ENCODE measurements at regions not wholly inside any gene's neighbourhood (a gene's known extent, or its start where the extent isn't known, plus 50 kb on each side); places are given as distances from the start of the nearest gene placed in this dataset.
"Not testable (repeated sequence)": the region's sequence is repeated elsewhere in the genome, so short reads cannot be mapped to it uniquely, and the experiment has no call there.

DNA sequence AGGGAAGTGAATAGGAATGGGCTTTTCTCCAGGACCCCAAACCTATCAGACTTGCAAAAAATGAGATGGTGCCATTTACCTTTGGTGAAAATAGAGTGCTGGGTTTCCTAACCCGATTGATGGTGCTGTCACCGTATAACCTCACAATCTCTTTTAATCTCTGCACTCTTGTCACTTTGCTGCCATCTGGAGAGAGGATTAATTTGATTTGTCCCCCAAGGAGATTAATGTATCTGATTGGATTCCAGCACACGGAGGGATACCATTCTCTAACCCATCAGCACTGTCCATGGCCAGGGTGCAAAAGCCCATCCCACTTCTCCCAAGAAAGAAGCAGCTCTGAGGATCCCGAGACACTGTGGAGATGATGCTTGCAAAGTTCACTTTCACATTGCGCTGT lies 86.3 kb upstream of the NFE2L3 start:
- DNase-seq, result no peak

DNA sequence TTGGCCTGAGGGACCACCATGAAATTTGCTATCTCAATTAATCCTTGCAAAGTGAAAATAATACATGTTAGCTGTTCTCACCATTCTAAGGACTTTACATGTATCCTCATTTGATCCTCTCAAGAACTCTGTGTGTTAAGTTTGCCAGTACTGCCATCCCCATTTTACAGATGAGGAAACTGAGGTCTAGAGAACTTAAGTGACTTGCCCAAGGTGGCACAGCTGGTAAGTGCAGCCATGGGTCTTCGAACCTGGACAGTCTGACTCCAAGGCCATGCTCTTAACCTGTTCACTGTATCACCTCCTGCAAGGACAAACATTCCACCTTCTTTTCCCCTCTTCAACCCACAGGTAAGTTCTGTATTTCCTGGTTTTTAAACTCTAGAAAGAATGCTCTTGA lies 85.3 kb upstream of the NFE2L3 start:
- DNase-seq, result no peak

DNA sequence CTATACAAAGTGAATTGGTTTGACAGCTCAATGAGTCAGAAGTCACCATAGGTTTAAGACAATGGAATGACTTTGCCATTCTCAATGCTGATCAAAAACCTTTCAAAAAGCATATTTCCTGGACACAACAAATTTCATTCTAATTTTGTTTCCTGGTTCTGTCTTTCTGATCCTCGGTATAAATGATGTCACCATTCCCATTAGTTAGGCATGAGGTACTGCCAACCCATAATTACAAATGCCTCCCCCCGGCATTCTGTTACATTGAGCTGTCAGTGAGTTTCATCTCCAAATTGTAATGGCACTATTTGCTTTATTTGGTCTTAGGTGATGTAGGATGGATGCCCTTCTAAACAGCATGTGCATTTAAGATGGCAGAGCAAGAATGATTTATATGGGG lies 81.7 kb upstream of the NFE2L3 start:
- DNase-seq, result no peak

DNA sequence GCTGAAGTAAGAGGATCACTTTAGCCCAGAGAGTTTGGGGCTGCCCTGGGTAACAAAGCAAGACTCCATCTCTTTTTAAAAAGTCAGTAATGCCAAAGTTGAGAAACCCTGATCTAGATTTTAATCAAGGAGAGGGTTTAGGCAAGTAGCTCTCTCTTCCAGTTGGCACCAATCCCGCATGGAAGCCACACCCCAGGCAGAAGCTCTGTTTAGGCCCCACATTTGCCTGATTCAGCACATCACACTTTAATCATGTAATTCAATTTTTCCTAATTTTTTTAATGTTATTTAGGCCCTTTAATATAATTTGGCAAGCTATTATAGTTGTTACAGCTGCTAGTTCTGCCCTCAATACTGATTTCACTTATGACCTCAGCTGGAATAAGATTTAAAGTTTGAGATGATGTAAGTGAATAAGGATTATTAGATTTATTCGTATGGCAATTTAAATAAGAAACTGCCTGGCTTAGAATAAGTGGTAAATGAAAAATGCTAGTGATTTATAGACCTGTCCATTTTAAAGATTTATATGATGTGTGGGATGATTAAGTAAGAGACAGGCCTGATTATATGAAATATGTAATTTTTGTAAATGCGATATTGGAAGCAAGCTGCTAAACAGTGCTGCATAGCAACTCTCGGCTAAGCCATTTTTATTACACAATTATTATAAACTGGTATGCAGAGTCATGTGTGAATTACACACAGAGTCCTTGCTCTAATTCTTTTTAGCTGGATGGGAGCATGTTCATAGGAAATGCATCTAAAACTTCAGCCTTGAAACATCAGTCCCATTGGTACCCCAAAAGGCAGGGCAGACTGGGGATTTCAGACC lies 80.2 kb upstream of the NFE2L3 start:
- DNase-seq, result no peak

DNA sequence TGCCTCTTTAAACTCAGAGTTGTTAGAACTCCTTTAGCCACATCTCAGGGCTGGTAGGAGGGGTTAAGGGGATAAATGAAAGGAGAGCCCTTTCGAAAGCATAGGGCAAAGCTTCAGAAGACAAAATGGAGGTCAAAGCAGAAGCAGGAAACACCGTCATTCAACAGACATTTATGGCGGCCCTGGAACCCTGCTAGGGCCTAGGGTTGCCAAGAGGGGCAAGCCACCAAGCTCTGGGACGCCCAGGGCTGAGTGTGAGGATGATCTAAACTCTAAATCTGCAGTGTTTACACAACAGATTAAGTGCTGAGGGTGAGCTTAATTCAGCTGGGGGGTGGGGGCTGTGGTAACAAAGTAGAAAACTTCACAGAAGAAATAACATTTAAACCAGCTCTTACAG lies 79.0 kb upstream of the NFE2L3 start:
- DNase-seq, result no peak

DNA sequence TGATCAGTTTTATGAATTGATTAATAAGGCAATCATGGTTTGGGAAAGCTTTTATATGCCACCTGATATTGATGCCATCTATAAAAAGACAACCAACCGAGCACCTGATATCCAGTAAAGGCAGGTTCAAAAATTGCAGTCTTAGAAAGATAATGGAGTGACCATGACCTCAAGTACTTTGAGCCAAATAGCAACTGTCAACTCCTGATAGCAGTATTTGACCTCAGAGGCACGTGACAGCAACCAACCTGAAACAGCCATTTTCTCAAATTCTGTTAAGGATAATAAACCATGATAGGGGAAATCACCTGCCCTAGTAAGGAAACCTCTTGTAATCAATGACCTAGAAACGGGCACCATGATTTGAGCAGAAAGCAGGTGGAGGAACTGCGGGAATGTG lies 77.1 kb upstream of the NFE2L3 start:
- no peak for DNase-seq

DNA sequence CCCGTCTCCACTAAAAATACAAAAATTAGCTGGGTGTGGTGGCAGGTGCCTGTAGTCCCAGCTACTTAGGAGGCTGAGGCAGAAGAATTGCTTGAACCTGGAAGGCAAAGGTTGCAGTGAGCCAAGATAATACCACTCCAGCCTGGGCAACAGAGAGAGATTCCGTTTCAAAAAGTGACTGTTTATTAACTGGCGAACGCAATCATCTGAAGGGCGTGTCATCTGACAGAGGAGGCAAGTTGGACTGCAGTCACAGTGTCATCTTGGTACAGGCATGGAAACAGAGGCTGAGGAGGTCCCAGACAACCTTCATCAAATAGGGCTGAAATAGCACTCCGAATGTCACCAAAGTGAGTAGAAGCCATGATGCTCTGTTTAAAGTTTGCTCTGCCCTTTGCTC lies 75.3 kb upstream of the NFE2L3 start:
- DNase-seq, result no peak

DNA sequence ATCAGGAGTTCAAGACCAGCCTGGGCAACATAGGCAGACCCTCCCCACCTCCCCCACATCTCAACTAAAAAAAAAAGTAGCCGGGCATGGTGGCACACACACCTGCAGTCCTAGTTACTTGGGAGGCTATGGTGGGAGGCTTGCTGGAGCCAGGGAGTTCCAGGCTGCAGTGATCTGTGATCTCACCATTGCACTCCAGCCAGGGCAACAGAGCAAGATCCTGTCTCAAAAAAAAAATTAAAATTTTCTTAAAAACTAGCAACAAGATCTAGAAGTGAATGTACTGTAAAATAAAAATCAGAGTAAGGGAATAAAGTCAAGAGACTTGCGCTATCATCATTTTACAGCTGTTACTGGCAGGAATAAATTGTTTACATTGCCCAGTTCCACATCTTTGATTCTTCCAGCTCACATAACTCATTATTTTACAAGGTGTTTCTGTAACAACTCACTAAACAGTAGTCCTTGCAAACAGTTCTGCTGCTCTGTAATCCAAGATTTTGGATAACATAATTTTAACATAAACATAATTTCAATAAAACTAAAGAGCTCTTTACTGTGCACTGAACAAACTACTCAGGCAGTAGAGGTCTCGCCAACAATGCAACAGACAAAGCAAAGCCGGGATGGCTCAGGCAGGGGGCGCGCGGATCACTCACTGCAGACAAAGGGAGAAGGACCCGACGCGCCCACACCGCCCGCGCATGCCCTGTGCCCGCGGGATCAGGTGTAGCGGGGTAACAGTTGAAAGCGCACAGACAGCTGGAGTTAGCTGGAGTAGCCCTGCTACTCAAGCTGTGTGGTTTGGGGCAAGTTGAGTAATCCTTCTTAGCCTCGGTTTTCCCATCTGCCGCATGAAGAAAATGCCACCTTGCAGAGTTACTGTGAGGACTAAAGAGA lies 73.3 kb upstream of the NFE2L3 start:
- DNase-seq, result peak; percentile 89

DNA sequence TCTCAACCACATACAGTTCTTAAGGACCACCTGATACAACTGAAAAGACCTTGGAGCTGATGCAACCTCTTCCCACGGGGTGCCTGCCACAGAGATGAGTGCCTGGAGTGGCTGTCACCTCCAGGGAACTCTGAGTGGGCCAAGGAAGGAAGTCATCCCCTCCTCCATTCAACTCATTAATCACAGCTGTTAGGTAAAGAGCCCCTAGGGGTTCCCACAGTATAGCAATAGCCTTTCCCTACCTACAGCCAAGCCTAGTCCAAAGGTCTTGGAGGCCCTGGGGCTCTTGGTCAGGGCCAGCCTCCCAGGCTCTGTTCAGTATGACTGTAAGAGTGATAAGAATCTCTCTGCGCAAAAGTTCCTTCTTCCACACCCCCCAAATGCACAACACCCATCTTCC lies 70.4 kb upstream of the NFE2L3 start:
- no peak for DNase-seq

DNA sequence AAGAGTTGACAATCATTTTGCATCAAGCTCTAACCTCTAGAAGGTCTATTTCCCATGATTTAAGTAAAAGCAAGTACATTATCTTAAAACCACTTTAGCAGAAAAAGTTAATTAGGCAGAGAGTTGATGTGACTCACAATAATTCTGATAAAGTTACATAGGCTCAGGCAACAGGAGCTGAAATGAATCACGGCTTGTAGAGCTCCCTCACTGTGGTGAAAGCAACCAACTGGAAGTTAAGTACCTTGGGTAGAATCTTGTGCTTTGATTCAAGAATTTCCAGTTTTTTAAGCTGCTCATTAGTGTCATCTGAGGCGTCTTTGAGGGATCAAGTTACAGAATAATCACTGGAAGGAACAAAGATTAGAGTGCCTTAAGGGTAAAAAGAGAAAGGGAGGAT lies 68.9 kb upstream of the NFE2L3 start:
- no peak for DNase-seq

DNA sequence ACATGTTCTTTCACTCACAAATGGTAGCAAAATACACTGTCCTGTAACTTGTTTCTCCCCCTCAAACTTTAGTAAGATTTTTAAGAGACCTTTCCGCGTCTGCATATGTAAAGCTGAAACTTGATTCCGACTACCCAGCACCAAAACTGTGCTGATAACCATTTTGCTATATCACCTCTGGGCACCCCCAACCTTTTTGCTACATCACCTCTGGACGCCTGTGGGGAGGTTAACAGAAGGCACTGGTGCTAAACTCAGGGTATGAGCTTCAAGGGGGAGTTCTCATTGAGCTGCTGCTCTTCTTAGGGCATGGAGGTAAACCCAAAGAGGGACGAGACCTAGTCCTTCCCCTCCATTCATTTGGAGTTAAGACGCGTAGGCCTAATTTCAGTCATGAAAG lies 67.6 kb upstream of the NFE2L3 start:
- DNase-seq, result no peak

DNA sequence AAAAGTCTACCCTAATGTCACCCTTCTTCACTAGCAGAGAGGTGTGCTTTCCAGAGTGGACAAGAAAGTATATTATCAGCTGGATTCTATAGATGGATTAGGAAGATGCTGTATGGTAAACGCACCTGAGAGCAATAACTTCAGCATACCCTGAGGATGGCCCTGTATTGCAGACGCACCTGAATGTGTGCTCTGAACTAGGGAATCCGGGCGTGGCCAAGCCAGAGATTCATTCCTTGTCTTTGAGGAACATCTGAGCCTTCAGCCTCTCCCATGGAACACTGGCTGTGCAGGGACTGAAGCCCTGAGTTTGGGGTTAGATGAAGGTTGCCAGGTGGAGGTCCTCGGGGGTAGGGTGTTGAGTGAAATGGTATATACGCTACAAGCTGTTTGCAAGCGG lies 66.2 kb upstream of the NFE2L3 start:
- DNase-seq, result no peak

DNA sequence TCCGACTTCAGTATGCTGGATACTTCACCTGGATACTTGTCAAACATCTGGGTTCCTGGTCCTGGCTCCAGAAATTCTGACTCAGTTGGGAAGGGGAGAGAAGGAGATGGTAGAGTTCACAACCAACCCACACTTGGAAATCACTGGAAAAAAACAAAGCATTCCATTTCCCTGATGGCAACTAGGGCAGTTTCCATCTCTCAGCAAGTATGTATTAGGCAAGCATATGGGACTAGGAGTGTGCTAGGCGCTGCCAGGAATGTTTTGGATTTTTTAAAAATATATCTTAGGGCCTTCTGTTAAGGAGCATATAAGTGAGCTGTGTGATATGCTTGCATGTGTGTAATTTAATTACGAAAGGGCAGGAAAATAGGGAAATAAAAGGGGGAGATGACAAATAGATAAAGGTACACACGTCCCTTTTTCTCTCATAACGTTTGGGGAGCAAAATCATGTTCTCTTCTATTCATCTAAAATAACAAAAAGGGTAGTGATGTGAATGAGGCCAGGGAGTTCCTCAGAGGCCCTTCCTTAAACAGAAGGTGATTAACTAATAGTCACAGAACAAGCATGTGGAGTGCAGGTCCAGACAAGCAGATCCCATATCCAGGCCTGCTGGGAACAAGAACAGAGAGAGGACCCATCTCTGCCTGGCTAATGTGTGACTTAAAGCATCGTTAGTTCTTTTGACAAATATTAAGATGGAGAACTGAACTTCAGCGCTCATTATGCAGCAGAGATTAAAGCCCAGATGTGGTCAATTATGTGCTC lies 64.5 kb upstream of the NFE2L3 start:
- no peak for DNase-seq

DNA sequence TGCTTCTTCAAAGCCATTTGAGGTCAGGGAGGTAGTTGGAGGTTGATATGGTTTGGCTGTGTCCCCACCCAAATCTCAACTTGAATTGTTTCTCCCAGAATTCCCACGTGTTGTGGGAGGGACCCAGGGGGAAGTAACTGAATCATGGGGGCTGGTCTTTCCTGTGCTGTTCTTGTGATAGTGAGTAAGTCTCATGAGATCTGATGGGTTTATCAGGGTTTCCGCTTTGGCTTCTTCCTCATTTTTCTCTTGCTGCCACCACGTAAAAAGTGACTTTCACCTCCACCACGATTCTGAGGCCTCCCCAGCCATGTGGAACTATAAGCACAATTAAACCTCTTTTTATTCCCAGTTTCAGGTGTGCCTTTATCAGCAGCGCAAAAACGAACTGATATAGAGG lies 62.5 kb upstream of the NFE2L3 start:
- not testable (repeated sequence) for DNase-seq

DNA sequence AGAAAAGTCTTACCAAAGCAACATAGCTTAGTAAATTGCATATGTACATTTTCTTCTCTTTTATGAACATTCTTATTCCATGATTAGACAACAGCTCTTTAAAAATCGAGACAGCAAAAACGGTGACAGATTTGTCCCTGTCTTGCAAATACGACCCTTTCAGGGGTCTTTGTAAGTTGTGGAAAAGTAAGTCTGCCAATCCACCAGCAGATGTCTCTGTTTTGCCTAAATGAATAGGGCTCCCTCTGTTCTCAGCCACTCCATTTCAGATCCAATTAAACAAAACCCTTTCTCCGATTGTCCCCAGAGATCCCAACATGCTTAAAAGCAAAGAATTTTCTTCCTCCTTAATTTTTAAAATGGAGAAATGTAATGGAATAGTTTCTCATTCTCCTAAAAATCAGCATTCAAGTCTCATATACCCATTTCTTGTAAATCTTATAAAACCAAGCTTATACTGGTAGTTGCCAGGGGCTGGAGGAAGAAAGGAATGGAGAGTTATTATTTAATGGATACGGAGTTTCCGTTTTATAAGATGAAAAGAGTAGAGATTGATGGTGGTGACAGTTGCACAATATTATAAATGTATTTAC lies 61.0 kb upstream of the NFE2L3 start:
- DNase-seq, result peak; percentile 45

DNA sequence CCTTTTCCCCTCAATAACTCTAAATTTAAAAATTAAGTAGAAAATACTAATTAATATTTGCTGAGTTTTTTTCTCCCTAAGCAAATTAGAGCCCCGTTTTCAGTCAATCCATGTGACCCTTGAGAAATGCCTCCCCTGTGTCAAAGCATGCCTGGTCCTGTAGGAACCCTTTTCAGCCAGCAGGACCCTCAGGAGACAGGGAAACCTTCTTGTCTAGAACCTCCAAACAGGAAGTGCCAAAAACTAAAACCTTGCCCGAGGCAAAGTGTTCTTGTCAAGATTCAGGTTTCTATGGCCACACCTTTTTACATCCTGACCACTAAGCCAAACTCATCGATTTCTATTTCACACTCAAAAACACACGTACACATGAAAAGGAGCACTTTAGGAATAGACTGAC lies 60.1 kb upstream of the NFE2L3 start:
- no peak for DNase-seq

DNA sequence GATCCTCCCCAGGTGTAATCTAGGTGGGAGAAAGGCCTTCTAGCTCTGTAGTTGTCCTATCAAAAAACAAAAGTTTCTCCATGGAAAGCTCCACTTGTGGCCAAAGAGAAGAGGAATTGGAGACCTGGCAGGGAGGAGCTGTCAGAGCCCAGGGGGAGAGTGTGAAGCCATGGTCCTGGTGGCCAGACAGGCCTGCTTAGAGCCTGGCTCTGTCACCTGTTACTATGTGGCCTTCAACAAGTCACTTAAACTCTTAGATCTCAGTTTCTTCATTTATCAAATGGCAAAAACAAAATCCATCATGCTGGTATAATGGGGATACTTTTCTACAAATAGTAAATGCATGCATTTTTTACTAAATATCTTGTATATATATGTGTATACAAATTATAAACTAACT lies 59.0 kb upstream of the NFE2L3 start:
- DNase-seq, result no peak

DNA sequence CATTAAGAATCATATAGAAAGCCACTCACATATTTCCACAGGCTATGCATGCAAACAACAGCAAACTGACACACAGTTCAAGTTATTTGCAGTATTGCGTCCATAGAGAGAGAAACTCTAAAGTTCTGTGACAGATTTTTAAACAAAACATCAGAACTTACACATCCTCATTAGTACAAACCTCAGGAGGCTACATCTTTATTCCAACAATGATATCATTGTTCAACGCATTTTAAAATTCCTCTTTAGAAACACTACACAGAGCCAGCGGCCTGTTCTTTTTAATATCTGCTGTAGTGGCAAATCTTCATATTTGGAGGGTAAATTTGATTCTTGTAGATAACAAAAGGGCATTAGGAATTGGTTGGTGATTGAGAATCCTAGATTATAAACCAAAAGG lies 55.9 kb upstream of the NFE2L3 start:
- DNase-seq, result no peak

DNA sequence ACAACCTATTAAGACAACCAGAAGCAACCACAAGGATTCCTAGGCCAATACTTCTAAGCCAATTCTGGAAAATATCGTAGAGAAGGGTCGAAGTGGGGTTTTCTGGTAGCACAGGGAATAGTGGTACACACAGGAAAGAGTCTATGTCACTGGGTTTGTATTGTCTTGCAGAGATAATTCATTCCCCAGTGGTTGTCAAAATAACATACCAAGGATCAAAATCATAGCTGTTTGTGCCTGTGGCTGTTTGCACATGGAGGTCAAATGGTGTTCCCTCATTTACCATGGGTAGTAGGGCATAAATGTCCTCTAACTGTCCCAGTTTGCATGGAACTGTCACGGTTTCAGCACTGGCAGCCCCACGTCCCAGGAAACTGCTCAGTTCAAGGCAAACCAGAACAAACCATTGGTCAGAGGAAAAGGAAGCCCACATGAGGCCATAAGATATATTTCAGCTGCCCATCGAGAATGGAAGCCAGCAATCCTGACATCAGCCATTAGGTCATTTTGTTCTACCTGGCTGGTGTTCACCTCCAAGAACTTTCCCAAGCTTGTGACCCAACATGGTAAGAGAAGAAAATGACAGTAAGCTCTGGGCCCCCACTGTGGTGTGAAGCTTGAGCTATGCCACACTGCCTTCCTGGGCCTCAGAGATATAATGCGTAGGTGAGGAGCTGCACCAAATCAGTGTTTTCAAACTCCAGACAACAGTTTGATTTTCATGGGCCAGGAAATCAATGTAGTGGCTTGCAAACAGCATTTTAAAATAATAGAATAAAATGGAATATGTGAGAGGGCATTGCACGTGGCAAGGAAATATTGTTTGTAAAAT lies 53.9 kb upstream of the NFE2L3 start:
- DNase-seq, result no peak

DNA sequence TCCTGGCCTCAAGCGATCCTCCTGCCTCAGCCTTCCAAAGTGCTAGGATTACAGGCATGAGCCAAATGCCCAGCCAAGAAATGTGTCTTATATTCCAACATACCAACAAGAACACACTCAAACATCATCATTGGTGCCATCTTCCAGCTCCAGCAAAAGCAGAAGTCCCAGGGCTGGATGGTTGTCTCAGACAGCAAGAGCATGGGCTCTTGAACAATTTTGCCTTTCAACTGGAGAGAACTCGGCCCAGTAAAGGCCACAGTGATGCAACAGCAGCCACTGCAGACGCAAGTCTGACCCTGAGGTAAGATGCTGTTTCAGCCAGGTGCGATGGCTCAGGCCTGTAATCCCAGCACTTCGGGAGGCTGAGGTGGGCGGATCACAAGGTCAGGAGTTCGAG lies 52.8 kb upstream of the NFE2L3 start:
- no peak for DNase-seq

DNA sequence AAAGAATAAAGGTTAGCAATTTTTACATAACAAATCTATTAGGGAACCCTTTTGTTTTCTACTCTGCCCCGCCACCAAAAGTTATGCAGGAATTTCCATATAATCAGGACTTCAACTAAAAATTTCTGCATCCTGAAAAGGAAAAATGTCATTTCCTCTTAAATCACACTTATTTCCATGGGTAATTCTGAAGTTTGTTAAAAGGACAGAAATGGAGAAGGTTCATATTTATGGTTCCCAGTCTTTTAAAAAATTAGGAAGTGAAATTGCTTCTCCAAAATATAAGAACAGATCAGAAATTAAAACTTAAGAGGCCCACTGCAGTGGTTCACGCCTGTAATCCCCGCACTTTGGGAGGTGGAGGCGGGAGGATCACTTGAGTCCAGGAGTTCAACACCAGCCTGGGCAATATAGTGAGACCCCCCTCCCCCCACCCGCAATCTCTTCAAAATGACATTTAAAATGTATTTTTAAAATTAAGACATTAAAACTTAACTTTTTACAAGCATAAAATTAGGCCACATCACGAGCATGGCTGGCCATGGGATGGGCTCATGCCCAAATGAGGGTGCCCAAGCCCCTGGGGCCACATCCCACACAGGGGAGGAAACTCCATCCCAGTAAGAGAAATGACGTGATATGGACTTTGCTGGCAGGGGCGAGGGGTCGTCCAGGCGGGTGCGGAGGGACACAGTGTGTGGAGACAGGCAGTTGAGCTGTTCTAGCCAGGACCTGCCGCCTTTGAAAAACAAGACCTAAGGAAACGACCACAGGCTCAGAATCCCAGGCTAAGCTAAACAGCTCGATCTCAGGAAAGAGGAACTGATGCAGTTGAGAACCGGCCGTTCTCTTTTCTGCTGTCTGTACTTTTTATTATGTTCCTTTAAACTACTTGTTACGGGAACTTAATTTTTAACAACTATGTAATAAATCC lies 51.3 kb upstream of the NFE2L3 start:
- no peak for DNase-seq
